GM06990 (cell line): ENCODE measurements at regions not wholly inside any gene's neighbourhood (a gene's known extent, or its start where the extent isn't known, plus 50 kb on each side); places are given as distances from the start of the nearest gene placed in this dataset.
A peak's percentile ranks its signal among the peaks of the same experiment; 100 is the strongest.

Source experiments
- DNase-seq: peaks from one replicate; pipeline ENCODE4 v3.0.0-alpha.2; 2011; ENCODE audit not compliant: insufficient read length; ENCODE audit errors: extremely low read depth
- H3K27me3 ChIP-seq: replicated peaks from 2 replicates; pipeline ENCODE4 v1.6.0; 2011; ENCODE audit warnings: low read length; ENCODE audit not compliant: control insufficient read depth, insufficient read depth
- H3K36me3 ChIP-seq: 2 replicates; pipeline ENCODE4 v1.5.1; 2011; ENCODE audit warnings: low read length; ENCODE audit not compliant: control insufficient read depth, insufficient read depth
- H3K4me3 ChIP-seq: replicated peaks from 2 replicates; pipeline ENCODE4 v1.5.1; 2011; ENCODE audit warnings: low read depth, mild to moderate bottlenecking, control low read depth, low read length
- TF ChIP-seq, protein P1 (sequence below): IDR thresholded peaks from 2 replicates; pipeline ENCODE4 v1.5.1; 2011; ENCODE audit warnings: low read length, control low read depth, mild to moderate bottlenecking, inconsistent platforms; ENCODE audit not compliant: insufficient read depth, poor library complexity, severe bottlenecking

DNA sequence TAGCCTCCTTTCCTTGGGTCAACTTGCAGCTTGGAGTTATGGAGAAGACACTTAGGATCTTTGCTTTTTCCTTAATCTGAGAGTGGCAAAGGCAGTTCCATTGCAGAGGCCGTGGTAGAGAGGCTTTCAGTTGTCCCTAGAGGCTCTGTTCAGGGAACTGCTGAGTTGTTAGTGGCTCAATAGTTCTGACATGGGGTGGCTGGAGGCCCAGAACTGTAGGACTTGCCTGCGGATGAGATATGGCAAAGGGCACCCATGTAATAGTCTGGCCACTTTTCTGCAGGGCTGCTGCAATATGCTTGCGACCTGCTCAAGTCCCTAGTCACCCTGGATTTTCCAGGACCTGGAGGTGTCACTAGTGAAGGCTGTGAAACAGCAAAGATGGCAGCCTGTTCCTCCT is 99.9 kb downstream of the CLDN1 start:
- no peak overlapping the region for H3K4me3 ChIP-seq
- no peaks in the 10 kb centered on the region for H3K27me3 ChIP-seq
- no peaks in the 10 kb centered on the region for H3K36me3 ChIP-seq
- TF ChIP-seq, protein P1, sequence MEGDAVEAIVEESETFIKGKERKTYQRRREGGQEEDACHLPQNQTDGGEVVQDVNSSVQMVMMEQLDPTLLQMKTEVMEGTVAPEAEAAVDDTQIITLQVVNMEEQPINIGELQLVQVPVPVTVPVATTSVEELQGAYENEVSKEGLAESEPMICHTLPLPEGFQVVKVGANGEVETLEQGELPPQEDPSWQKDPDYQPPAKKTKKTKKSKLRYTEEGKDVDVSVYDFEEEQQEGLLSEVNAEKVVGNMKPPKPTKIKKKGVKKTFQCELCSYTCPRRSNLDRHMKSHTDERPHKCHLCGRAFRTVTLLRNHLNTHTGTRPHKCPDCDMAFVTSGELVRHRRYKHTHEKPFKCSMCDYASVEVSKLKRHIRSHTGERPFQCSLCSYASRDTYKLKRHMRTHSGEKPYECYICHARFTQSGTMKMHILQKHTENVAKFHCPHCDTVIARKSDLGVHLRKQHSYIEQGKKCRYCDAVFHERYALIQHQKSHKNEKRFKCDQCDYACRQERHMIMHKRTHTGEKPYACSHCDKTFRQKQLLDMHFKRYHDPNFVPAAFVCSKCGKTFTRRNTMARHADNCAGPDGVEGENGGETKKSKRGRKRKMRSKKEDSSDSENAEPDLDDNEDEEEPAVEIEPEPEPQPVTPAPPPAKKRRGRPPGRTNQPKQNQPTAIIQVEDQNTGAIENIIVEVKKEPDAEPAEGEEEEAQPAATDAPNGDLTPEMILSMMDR, result no peak
- DNase-seq, result no peak

DNA sequence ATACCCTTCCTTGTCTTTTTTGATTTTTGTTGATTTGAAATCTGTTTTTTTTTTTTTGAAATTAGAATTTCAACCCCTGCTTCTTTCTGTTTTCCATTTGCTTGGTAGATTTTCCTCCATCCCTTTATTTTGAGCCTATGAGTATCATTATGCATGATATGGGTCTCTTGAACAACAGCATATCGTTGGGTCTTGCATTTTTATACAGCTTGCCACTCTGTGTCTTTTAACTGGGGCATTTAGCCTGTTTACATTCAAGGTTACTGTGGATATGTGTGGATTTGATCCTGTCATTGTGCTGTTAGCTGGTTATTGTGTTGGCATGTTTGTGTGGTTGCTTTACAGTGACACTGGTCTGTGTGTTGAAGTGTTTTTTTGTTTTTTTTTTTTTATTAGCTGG is 99.7 kb upstream of the P3H2 start:
- Histone ChIP-seq H3K36me3 (no peaks in the 10 kb centered on the region), H3K27me3 (no peaks in the 10 kb centered on the region), H3K4me3 (no peak overlapping the region)
- TF ChIP-seq, protein P1, result no peak
- no peak for DNase-seq

DNA sequence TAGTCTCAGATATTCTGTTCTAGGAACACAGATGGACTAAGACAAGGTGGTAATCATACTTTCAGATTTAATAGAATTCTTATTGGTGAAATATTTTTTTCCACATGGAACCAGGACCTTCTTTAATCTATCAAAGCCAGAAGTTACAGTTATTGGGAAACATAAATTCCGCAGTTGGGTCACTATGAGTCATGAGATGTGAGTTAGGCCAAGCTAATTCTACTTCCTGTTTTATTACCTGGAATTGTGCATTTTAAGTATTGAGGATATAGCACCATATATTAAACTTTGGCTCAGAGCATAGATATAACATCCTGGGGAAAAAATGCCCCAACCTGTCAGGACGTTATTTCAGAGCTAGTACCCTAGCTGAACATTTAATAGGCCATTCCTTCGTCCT is 96.4 kb upstream of the P3H2 start:
- H3K36me3 ChIP-seq, result no peaks in the 10 kb centered on the region
- H3K27me3 ChIP-seq, result no peaks in the 10 kb centered on the region
- TF ChIP-seq, protein P1, result no peak
- DNase-seq, result no peak
- H3K4me3 ChIP-seq, result no peak overlapping the region

DNA sequence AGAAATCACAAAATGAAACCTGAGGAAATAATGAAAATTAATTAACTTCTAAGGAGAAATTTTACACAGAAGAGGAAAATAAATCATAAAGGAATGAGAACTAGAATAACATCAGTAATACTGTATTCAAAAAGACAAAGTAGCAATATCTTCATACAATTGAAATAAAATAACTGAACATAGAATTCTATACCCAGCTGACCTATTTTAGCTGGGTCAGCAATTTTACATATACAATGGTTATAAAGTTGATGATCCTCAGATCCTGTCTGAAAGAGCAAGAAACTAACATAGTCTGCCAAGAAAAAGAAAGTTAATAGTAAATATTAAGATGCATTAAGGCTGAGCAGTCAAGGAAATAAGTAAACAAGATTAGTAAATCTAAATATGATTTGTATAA is 93.0 kb upstream of the P3H2 start:
- DNase-seq, result no peak

DNA sequence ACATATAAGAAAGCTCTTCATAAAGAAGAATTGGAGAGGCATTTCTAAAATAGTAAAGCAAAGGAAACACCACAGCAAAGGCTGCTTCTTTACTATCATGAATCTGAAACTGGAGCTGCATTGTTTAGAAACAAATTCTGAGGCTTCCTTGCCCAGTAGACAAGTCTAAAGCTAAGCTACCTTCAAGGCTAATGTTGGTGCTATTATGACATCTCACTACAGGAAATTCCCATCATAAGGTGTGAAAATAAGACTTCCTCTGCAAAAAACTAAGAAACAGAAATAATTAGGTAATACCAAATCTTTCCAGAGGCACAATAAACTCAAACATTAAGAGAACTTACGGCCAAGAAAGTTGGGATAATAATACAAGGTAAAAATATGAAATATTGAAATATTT is 89.9 kb upstream of the P3H2 start:
- H3K4me3 ChIP-seq, result no peak overlapping the region
- TF ChIP-seq, protein P1, result no peak
- peak; percentile 48 for DNase-seq
- no peaks in the 10 kb centered on the region for H3K27me3 ChIP-seq
- no peaks in the 10 kb centered on the region for H3K36me3 ChIP-seq

More for the DNA sequence above, 93.0 kb upstream of the P3H2 start:
- Histone ChIP-seq H3K27me3 (no peaks in the 10 kb centered on the region), H3K4me3 (no peak overlapping the region), H3K36me3 (no peaks in the 10 kb centered on the region)
- TF ChIP-seq, protein P1, result no peak

DNA sequence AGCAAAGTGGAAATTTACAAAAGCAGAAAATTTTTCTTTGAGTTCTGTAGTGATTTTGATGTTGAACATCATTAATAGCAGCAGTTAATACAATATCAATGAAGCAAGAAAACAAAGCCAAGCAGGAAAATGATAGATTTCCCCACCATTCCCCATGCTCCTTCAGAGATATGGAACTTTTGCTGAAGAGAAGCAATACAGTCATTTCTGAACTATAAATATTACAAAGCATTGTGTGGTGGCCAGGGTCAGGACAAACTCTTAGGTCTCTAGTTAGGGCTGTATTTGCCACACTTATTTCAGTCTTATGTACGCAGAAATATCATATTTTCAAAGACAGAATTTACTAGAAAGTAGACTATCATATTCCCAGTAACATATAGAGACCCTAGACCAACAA is 88.8 kb upstream of the P3H2 start:
- H3K4me3 ChIP-seq, result no peak overlapping the region
- H3K27me3 ChIP-seq, result no peaks in the 10 kb centered on the region
- no peak for DNase-seq
- H3K36me3 ChIP-seq, result no peaks in the 10 kb centered on the region
- TF ChIP-seq, protein P1, result no peak
